Pancreas (tissue), 10 donors: ENCODE measurements at regions not wholly inside any gene's neighbourhood (a gene's known extent, or its start where the extent isn't known, plus 50 kb on each side); places are given as distances from the start of the nearest gene placed in this dataset.
A peak's percentile ranks its signal among the peaks of the same experiment; 100 is the strongest.

ENCODE experiments used
- ATAC-seq, 4 donors: fragments of 200-7000 bp; cut with Tn5 transposase; one replicate each; pipeline versions ENCODE4 v1.8.0 to v1.9.1; 2020; ENCODE audit warnings: mild to moderate bottlenecking in 4 of 4, moderate library complexity in 4 of 4
- DNase-seq, 6 donors: peaks; one replicate each; pipeline ENCODE4 v3.0.0-alpha.2; 2020
- FAIRE-seq: peaks from 2 replicates; lab custom pipeline; 2012; peaks lifted over from hg19 to GRCh38; lab: Jason Lieb, UNC
- H3K27ac ChIP-seq, 4 donors: fragments of 200-600 bp; sonication (generic); 1 replicate in 3 of 4; 2 replicates in 1 of 4; pipeline versions ENCODE4 v1.5.0 to v1.8.0; 2020
- H3K27me3 ChIP-seq, 4 donors: fragments of 200-600 bp; one replicate each; pipeline ENCODE4 v1.8.0; 2021
- H3K36me3 ChIP-seq, 3 donors: fragments of 200-600 bp; sonication (generic) in 1 of 3; one replicate each; pipeline versions ENCODE4 v1.5.0 to v1.8.0; 2020 to 2021
- H3K4me1 ChIP-seq, 3 donors: fragments of 200-600 bp; one replicate each; pipeline ENCODE4 v1.8.0; 2021
- H3K4me3 ChIP-seq, 4 donors: fragments of 200-600 bp; sonication (generic) in 2 of 4; one replicate each; pipeline versions ENCODE4 v1.5.0 to v1.8.0; 2020 to 2021
- H3K9me3 ChIP-seq, 4 donors: fragments of 200-600 bp; one replicate each; pipeline ENCODE4 v1.8.0; 2021
- WGBS, 2 donors: extraction: QIAGEN DNeasy Blood & Tissue Kit; methylation state at CpG; one replicate each; pipeline ENCODE4 v1.1.7; 2013; 5-methylcytosine and 5-hydroxymethylcytosine counted together
- intact Hi-C, 3 donors: fragments of 100-400 bp; cut with DNase I; formaldehyde crosslinking; loops; one replicate each; pipeline versions ENCODE4 v1.11.1 to v1.14.2; 2022
- TF ChIP-seq, protein P1 (sequence below), 4 donors: fragments of 200-600 bp; sonication (generic) in 3 of 4; IDR thresholded peaks; one replicate each; pipeline versions ENCODE4 v1.5.0 to v1.8.0; 2021; ENCODE audit warnings: antibody characterized with exemption in 4 of 4
- donor health status: healthy with polysubstance abuse.
- donor health status: DM: no; HTN: no; CAD: no; lungs with moderate emphysema.
- donor health status: DM: no; HTN: no; CAD: no.
- donor health status: control.
- donor health status: control.
- donor health status: Bipolar disorder and iron deficiency.
- donor health status: DM: yes; HTN: yes; CAD: no.
- donor health status: DM: no; HTN: no; CAD: no.
- donor health status: DM: no; HTN: no; CAD: no.
- donor health status: DM: yes; HTN: yes; CAD: no.

DNA sequence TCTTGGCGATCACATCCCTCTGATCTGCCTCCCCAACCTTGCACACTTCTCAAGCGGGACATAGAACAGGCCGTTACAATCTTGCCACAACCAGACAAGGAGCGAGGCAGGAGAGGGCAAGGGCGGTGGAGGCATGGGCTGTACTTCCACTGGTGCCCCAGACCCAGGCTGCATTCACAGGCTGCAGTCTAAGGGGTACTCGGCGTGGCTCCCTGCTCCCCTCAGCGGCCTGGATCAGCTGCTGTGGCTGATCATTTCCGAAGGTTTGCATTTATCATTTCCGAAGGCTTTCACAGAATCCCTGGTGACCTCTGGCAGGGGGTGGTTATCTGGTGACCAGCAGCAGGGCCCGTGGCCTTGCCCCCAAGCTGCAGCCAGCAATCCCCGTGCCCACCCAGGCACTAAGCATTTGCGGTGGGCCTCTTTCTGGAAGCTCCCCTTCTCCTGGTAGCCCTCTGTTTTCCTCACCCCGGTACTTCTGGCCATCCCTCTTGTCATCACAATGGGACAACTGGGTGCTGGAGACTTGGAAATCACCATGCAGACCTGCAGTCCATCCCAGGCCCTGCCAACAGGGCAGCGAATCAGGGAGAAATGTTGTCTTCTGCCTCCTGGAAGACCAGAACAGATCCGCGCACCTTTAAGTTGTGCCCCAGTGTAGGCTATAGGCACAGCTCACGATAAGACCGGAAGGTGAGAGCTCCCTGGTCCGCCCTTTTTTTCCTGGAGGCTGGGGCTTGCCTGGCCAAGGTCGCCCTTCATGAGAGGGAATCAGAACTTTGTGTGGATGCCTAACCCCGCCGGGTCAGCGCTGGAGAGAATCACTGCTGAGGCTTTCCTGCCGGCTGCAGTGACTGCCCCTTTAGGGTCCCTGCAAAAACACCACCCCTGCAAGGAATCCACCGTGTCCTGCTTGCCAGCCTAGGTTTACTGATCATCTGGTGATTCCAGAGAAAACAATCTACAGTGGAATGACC is 1739.1 kb downstream of the TP53TG3F start:
- no peaks in the 10 kb centered on the region for H3K9me3 ChIP-seq
- 55 to 64% methylated on average over 26 of the region's 26 CpGs for WGBS, 2 donors
- intact Hi-C loops: no loop called here
- H3K36me3 ChIP-seq: no peaks in the 10 kb centered on the region
- no peak overlapping the region for H3K4me3 ChIP-seq
- no peaks in the 10 kb centered on the region for H3K4me1 ChIP-seq
- no peak overlapping the region for H3K27ac ChIP-seq
- DNase-seq (peak in 1 of 6 donors; percentile 33), ATAC-seq (no peak), FAIRE-seq (no peak)
- no peaks in the 10 kb centered on the region for H3K27me3 ChIP-seq
- TF ChIP-seq, protein P1, sequence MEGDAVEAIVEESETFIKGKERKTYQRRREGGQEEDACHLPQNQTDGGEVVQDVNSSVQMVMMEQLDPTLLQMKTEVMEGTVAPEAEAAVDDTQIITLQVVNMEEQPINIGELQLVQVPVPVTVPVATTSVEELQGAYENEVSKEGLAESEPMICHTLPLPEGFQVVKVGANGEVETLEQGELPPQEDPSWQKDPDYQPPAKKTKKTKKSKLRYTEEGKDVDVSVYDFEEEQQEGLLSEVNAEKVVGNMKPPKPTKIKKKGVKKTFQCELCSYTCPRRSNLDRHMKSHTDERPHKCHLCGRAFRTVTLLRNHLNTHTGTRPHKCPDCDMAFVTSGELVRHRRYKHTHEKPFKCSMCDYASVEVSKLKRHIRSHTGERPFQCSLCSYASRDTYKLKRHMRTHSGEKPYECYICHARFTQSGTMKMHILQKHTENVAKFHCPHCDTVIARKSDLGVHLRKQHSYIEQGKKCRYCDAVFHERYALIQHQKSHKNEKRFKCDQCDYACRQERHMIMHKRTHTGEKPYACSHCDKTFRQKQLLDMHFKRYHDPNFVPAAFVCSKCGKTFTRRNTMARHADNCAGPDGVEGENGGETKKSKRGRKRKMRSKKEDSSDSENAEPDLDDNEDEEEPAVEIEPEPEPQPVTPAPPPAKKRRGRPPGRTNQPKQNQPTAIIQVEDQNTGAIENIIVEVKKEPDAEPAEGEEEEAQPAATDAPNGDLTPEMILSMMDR (IDR thresholded peaks at IDR 0.05): no peak

DNA sequence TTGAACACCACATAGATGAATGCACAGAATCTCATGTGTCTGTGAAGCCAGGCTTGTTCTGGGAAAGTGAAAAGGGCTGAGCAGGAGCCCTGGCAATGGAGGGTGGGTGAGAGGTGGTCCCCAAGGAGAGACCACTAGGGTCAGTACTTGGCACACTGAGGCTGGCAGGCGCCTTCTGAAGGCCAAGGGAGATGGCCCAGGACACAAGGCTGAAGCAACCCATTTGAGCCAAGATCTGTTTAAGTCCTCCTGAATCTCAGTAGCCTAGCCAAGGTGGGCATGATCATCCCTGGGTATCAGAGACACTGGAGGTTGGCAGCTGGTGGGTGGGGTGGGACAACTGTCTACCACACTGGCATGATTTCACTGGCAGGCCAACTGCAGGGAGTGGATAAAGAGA is 1741.2 kb downstream of the TP53TG3F start:
- H3K27me3 ChIP-seq: no peaks in the 10 kb centered on the region
- DNase-seq: no peak
- H3K9me3 ChIP-seq: no peaks in the 10 kb centered on the region
- H3K36me3 ChIP-seq: no peaks in the 10 kb centered on the region
- no peak for ATAC-seq
- TF ChIP-seq, protein P1 (IDR thresholded peaks at IDR 0.05): no peak
- H3K27ac ChIP-seq: no peak overlapping the region
- FAIRE-seq: no peak
- 24 to 35% methylated on average over 1 of the region's 1 CpG for WGBS, 2 donors
- intact Hi-C loops: no loop called here
- H3K4me1 ChIP-seq: no peaks in the 10 kb centered on the region
- no peak overlapping the region for H3K4me3 ChIP-seq

DNA sequence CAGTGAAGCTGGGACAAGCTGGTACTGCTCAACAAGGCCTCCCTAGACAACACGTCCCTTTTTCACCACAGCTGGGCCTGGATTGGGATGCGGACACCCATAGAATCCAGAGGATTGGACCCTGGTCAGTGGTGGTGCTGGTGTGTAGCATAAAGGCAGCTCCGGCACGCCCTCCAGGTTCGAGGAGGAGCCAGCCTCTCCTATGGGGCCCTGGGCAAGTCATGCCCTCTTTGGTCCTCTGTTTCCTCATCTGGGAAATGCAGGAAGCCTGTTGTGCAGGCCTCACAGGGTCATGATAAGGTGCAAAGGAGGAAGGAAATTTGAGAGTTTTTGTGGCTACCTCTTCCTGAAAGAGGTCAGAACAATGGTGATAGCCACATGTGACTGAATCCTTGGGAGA is 1741.7 kb downstream of the TP53TG3F start:
- DNase-seq (no peak), FAIRE-seq (no peak), ATAC-seq (no peak)
- TF ChIP-seq, protein P1 (IDR thresholded peaks at IDR 0.05): no peak
- H3K9me3 ChIP-seq: no peaks in the 10 kb centered on the region
- no peak overlapping the region for H3K27ac ChIP-seq
- WGBS, 2 donors: 47 to 50% methylated on average over 5 of the region's 5 CpGs
- no peaks in the 10 kb centered on the region for H3K36me3 ChIP-seq
- no peaks in the 10 kb centered on the region for H3K27me3 ChIP-seq
- no peak overlapping the region for H3K4me3 ChIP-seq
- no peaks in the 10 kb centered on the region for H3K4me1 ChIP-seq
- intact Hi-C loops: no loop called here

DNA sequence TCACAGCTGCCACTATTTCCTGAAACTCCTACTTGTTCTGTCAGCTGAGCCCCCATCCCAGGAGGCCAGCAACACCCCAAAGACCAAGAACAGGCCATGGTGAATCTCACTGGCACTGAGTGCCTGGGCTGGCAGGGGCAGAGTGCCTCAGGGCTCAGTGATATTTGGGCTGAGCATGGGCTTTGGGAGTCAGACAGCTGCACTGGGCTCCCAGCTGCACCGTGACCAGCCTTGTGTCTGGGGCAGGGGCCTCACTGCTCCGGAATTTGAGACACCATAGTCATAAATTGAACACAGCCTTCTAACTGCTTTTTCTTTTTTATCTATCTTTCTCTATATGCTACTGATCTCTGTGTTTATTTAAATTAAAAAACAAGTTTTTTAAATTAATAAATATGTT is 1744.2 kb downstream of the TP53TG3F start:
- Histone ChIP-seq H3K27ac (no peak overlapping the region), H3K9me3 (no peaks in the 10 kb centered on the region), H3K27me3 (no peaks in the 10 kb centered on the region), H3K36me3 (no peaks in the 10 kb centered on the region), H3K4me1 (no peaks in the 10 kb centered on the region), H3K4me3 (no peak overlapping the region)
- 38 to 43% methylated on average over 2 of the region's 2 CpGs for WGBS, 2 donors
- ATAC-seq (no peak), FAIRE-seq (no peak), DNase-seq (no peak)
- TF ChIP-seq, protein P1 (IDR thresholded peaks at IDR 0.05): no peak
- intact Hi-C loops: no loop called here
